HepG2 (cell line): ENCODE measurements at regions not wholly inside any gene's neighbourhood (a gene's known extent, or its start where the extent isn't known, plus 50 kb on each side); places are given as distances from the start of the nearest gene placed in this dataset.

ENCODE experiments used
- ATAC-seq: fragments of 200-7000 bp; cut with Tn5 transposase; 3 replicates; pipeline ENCODE4 v1.9.1; 2020; ENCODE audit warnings: mild to moderate bottlenecking, moderate library complexity
- BruUV-seq: library from RNA; stranded (reverse); fragments of 400-500 nt; replicated peaks from 2 replicates; lab custom pipeline; 2021; lab: Mats Ljungman, UMichigan
- CTCF ChIA-PET: fragments of 300-600 bp; formaldehyde crosslinking; extraction: SDS; loops from one replicate; lab custom pipeline; 2021; ENCODE audit warnings: low total read pairs, inconsistent platforms, low intra/inter-chr PET ratio; lab: Yijun Ruan, JAX
- POLR2A ChIA-PET: fragments of 350-600 bp; sonication (Branson Sonifier 250); formaldehyde crosslinking; loops from one replicate; lab custom pipeline; 2020; ENCODE audit warnings: antibody characterized with exemption, inconsistent platforms; lab: Yijun Ruan, JAX
- DNase-seq: peaks from one replicate; pipeline ENCODE4 v3.0.0-alpha.2; 2015; ENCODE audit warnings: low spot score
- FAIRE-seq: peaks from 3 replicates; lab custom pipeline; 2011; peaks lifted over from hg19 to GRCh38; lab: Jason Lieb, UNC
- H2AFZ ChIP-seq: one replicate; pipeline ENCODE4 v1.6.1; 2011; ENCODE audit warnings: low read length, inconsistent platforms
- H3K27ac ChIP-seq: fragments of 300-600 bp; 3 replicates; pipeline ENCODE4 v1.8.0; 2011; ENCODE audit warnings: mixed run types, mild to moderate bottlenecking, mixed read lengths, low read length, inconsistent platforms; ENCODE audit not compliant: insufficient read depth; ENCODE audit errors: extremely low read length
- H3K27me3 ChIP-seq, 2 experiments: fragments of 200-600 bp in 1 of 2; 2 replicates in 1 of 2; 3 replicates in 1 of 2; pipeline versions ENCODE4 v1.6.0 to v1.8.0; 2011; ENCODE audit warnings: low read length in 2 of 2, mild to moderate bottlenecking in 2 of 2, moderate library complexity in 2 of 2, inconsistent platforms in 1 of 2; ENCODE audit not compliant: insufficient read depth in 2 of 2, control insufficient read depth in 1 of 2
- H3K36me3 ChIP-seq, 2 experiments: fragments of 200-600 bp in 1 of 2; replicated peaks in 1 of 2; 2 replicates in 1 of 2; 3 replicates in 1 of 2; pipeline versions ENCODE4 v1.5.1 to v1.8.0; 2011; ENCODE audit warnings: low read length in 2 of 2, inconsistent platforms in 1 of 2; ENCODE audit not compliant: insufficient read depth in 2 of 2, control insufficient read depth in 1 of 2
- H3K4me1 ChIP-seq: 2 replicates; pipeline ENCODE4 v1.5.1; 2012; ENCODE audit warnings: low read length, inconsistent platforms; ENCODE audit not compliant: insufficient read depth
- H3K4me2 ChIP-seq: 2 replicates; pipeline ENCODE4 v1.6.0; 2011; ENCODE audit warnings: low read depth, low read length, inconsistent platforms
- H3K4me3 ChIP-seq, 3 experiments: fragments of 200-600 bp in 1 of 3; sonication (generic), shearing (Covaris generic) in 1 of 3; replicated peaks in 1 of 3; 2 replicates each; pipeline ENCODE4 v1.5.1; 2011 to 2016; ENCODE audit warnings: low read length in 3 of 3, inconsistent platforms in 2 of 3, low read depth in 2 of 3, mild to moderate bottlenecking in 2 of 3, control low read depth in 1 of 3, mixed read lengths in 1 of 3; ENCODE audit not compliant: insufficient read depth in 1 of 3
- H3K79me2 ChIP-seq: one replicate; pipeline ENCODE4 v1.6.1; 2011; ENCODE audit warnings: low read length, inconsistent platforms; ENCODE audit not compliant: insufficient read depth
- H3K9ac ChIP-seq: 2 replicates; pipeline ENCODE4 v1.6.0; 2011; ENCODE audit warnings: mild to moderate bottlenecking, low read depth, low read length, inconsistent platforms; ENCODE audit not compliant: insufficient read depth
- H3K9me3 ChIP-seq: 2 replicates; pipeline ENCODE4 v1.5.1; 2012; ENCODE audit warnings: mild to moderate bottlenecking, low read length
- H4K20me1 ChIP-seq: 2 replicates; pipeline ENCODE4 v1.6.0; 2011; ENCODE audit warnings: inconsistent platforms, mild to moderate bottlenecking, low read length, moderate library complexity; ENCODE audit not compliant: insufficient read depth
- CEBPG ChIP-seq: IDR thresholded peaks from 2 replicates; pipeline ENCODE4 v1.6.1; 2016
- ETV5 ChIP-seq: IDR thresholded peaks from 2 replicates; pipeline ENCODE4 v1.6.1; 2018; ENCODE audit warnings: missing biosample characterization, missing genetic modification reagents, inconsistent platforms, borderline replicate concordance
- GABPB1 ChIP-seq: IDR thresholded peaks from 2 replicates; pipeline ENCODE4 v1.6.1; 2016; ENCODE audit warnings: mild to moderate bottlenecking, missing genetic modification reagents, moderate library complexity, missing compliant biosample characterization
- GATA4 ChIP-seq: sonication (generic); IDR thresholded peaks from 2 replicates; pipeline ENCODE4 v1.6.1; 2016; ENCODE audit warnings: antibody characterized with exemption, low read depth, borderline replicate concordance
- KMT2B ChIP-seq: IDR thresholded peaks from 2 replicates; pipeline ENCODE4 v1.6.1; 2016; ENCODE audit warnings: missing genetic modification reagents, missing compliant biosample characterization
- MBNL3 ChIP-seq: fragments of 250-450 bp; sonication (Bioruptor Pico); conservative IDR thresholded peaks from 2 replicates; pipeline ENCODE4 v1.8.0; 2022; ENCODE audit warnings: mild to moderate bottlenecking, inconsistent platforms
- NONO ChIP-seq, 2 experiments: fragments of 450-650 bp in 1 of 2; sonication (generic) in 1 of 2; formaldehyde crosslinking in 1 of 2; IDR thresholded peaks in 1 of 2; conservative IDR thresholded peaks in 1 of 2; 2 replicates each; pipeline versions ENCODE4 v1.6.1 to v1.8.0; 2017 to 2022; ENCODE audit warnings: mild to moderate bottlenecking in 1 of 2, missing genetic modification reagents in 1 of 2, moderate library complexity in 1 of 2
- POLR2A ChIP-seq, 2 experiments: IDR thresholded peaks; 2 replicates each; pipeline ENCODE4 v1.6.1; 2011; ENCODE audit warnings: low read depth in 2 of 2, low read length in 2 of 2, mild to moderate bottlenecking in 1 of 2, moderate library complexity in 1 of 2; ENCODE audit not compliant: insufficient read depth in 1 of 2
- PRMT3 ChIP-seq: sonication (generic); formaldehyde crosslinking; IDR thresholded peaks from 2 replicates; pipeline ENCODE4 v1.8.1; 2022; ENCODE audit warnings: low read depth, mild to moderate bottlenecking, moderate library complexity, missing genetic modification reagents, borderline replicate concordance
- SNAPC2 ChIP-seq: sonication (generic); formaldehyde crosslinking; IDR thresholded peaks from 2 replicates; pipeline ENCODE4 v1.8.1; 2022; ENCODE audit warnings: mild to moderate bottlenecking, missing genetic modification reagents
- YEATS2 ChIP-seq: sonication (generic); formaldehyde crosslinking; IDR thresholded peaks from 2 replicates; pipeline ENCODE4 v1.4.0; 2020; ENCODE audit warnings: missing genetic modification reagents, borderline replicate concordance
- ZBTB20 ChIP-seq: sonication (generic); formaldehyde crosslinking; IDR thresholded peaks from 2 replicates; pipeline ENCODE4 v1.8.1; 2023; ENCODE audit warnings: missing genetic modification reagents, low read depth, mild to moderate bottlenecking, borderline replicate concordance
- ZIK1 ChIP-seq: sonication (generic); formaldehyde crosslinking; IDR thresholded peaks from 2 replicates; pipeline ENCODE4 v1.5.0; 2020; ENCODE audit warnings: mild to moderate bottlenecking, low read depth, missing genetic modification reagents, borderline replicate concordance
- ZKSCAN8 ChIP-seq: IDR thresholded peaks from 2 replicates; pipeline ENCODE4 v1.6.1; 2016; ENCODE audit warnings: borderline replicate concordance, missing genetic modification reagents, missing compliant biosample characterization
- ZNF234 ChIP-seq: sonication (generic); formaldehyde crosslinking; conservative IDR thresholded peaks from 2 replicates; pipeline ENCODE4 v1.5.1; 2020; ENCODE audit warnings: mild to moderate bottlenecking, missing genetic modification reagents
- ZNF337 ChIP-seq: sonication (generic); formaldehyde crosslinking; IDR thresholded peaks from 2 replicates; pipeline ENCODE4 v1.5.1; 2020; ENCODE audit warnings: missing genetic modification reagents, low read depth, mild to moderate bottlenecking, borderline replicate concordance
- ZNF567 ChIP-seq: sonication (generic); formaldehyde crosslinking; IDR thresholded peaks from 2 replicates; pipeline ENCODE4 v1.8.1; 2023; ENCODE audit warnings: mild to moderate bottlenecking, missing genetic modification reagents, borderline replicate concordance
- ZSCAN20 ChIP-seq: sonication (generic); formaldehyde crosslinking; IDR thresholded peaks from 2 replicates; pipeline ENCODE4 v1.4.0; 2020; ENCODE audit warnings: missing genetic modification reagents, mild to moderate bottlenecking, borderline replicate concordance
- WGBS: methylation state at CpG from one replicate; pipeline ENCODE4 v1.1.6; 2017; ENCODE audit warnings: low lambda C conversion rate; 5-methylcytosine and 5-hydroxymethylcytosine counted together
- in situ Hi-C: cut with HindIII; loops from 2 replicates; pipeline ENCODE4 v1.10.0; 2017; ENCODE audit warnings: low pct_unique_long_range_greater_than_20kb; ENCODE audit not compliant: extremely low pct_ligation_motif_present
- intact Hi-C: fragments of 100-400 bp; cut with micrococcal nuclease; formaldehyde crosslinking; loops from one replicate; pipeline ENCODE4 v1.10.0; 2022; ENCODE audit not compliant: unreplicated experiment
- TF ChIP-seq, protein P1 (sequence below): sonication (generic); formaldehyde crosslinking; IDR thresholded peaks from 2 replicates; pipeline ENCODE4 v1.5.0; 2020; ENCODE audit warnings: missing genetic modification reagents
- TF ChIP-seq, protein P2 (sequence below): sonication (generic); formaldehyde crosslinking; IDR thresholded peaks from 2 replicates; pipeline ENCODE4 v1.8.0; 2022; ENCODE audit warnings: missing genetic modification reagents, mild to moderate bottlenecking, borderline replicate concordance

- H2AFZ ChIP-seq, result no peak overlapping the region
- in situ Hi-C loops, result no loop called here
- no peak for FAIRE-seq
- no peaks in the 10 kb centered on the region for H3K9me3 ChIP-seq
- TF ChIP-seq ZNF234 (CRISPR knock-in tag) (no peak), PRMT3 (CRISPR knock-in tag) (no peak), ZNF567 (CRISPR knock-in tag) (no peak), SNAPC2 (CRISPR knock-in tag) (no peak)
- TF ChIP-seq, all 625 proteins: peak for 0
- no TSS peak for BruUV-seq
- ATAC-seq, result no peak
- Histone ChIP-seq H3K4me3 (no peak overlapping the region), H3K27ac (no peak overlapping the region), H4K20me1 (no peaks in the 10 kb centered on the region), H3K79me2 (no peaks in the 10 kb centered on the region), H3K9ac (no peak overlapping the region), H3K36me3 (no peaks in the 10 kb centered on the region), H3K27me3 (no peaks in the 10 kb centered on the region), H3K4me2 (no peak overlapping the region), H3K4me1 (no peaks in the 10 kb centered on the region)
- ChIA-PET POLR2A (no interaction called here), CTCF (no interaction called here)
- WGBS, result 2% methylated on average over 3 of the region's 3 CpGs
- intact Hi-C loops, result no loop called here
- DNase-seq, result no peak
Measured at GRCh38 chr12:20199780-20200179, 168.6 kb upstream of the PDE3A start.

DNA sequence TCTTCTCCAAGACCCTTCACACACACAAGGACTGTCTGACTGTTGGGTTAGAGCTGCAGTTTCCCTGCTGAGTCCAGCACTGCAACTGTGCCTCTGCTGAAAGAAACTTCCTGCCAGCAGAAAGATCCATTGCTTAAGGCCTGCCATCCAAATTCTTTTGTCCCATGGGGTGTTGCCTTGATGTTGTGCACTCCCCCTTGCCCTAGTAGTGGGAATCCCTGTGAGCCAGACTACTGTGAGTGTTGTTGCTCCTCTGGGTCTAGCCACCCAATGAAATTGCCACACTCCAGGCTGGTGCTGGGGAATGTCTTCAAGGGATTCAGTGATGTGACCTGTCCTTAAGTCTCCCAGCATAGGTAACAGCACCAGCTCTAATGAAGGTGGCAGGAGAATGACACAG is 166.6 kb upstream of the PDE3A start:
- POLR2A ChIA-PET, result no interaction called here
- in situ Hi-C loops, result no loop called here
- no TSS peak for BruUV-seq
- ATAC-seq (no peak), DNase-seq (no peak), FAIRE-seq (no peak)
- Histone ChIP-seq H2AFZ (no peak overlapping the region), H3K79me2 (no peaks in the 10 kb centered on the region), H3K9ac (no peak overlapping the region), H3K27ac (no peak overlapping the region), H3K4me2 (no peak overlapping the region), H3K4me1 (no peaks in the 10 kb centered on the region), H4K20me1 (no peaks in the 10 kb centered on the region), H3K36me3 (no peaks in the 10 kb centered on the region), H3K27me3 (no peaks in the 10 kb centered on the region), H3K4me3 (no peak overlapping the region), H3K9me3 (no peaks in the 10 kb centered on the region)
- intact Hi-C loops, result no loop called here
- TF ChIP-seq YEATS2 (no peak), NONO (IDR thresholded peaks at IDR 0.05) (no peak), NONO (CRISPR knock-in tag; conservative IDR thresholded peaks at IDR 0.05) (no peak), ZSCAN20 (CRISPR knock-in tag) (no peak), CEBPG (no peak), ZIK1 (CRISPR knock-in tag) (no peak), POLR2A (IDR thresholded peaks at IDR 0.05; ENCODE audit: insufficient read depth in 1 of 2, low read depth in 2 of 2, low read length in 2 of 2) (no peak), ZKSCAN8 (CRISPR knock-in tag) (no peak), GABPB1 (no peak), ZNF337 (CRISPR knock-in tag) (no peak), ETV5 (CRISPR knock-in tag) (no peak), GATA4 (no peak), KMT2B (CRISPR knock-in tag) (no peak), ZBTB20 (CRISPR knock-in tag) (no peak), MBNL3 (CRISPR knock-in tag) (no peak)
- TF ChIP-seq, protein P1, sequence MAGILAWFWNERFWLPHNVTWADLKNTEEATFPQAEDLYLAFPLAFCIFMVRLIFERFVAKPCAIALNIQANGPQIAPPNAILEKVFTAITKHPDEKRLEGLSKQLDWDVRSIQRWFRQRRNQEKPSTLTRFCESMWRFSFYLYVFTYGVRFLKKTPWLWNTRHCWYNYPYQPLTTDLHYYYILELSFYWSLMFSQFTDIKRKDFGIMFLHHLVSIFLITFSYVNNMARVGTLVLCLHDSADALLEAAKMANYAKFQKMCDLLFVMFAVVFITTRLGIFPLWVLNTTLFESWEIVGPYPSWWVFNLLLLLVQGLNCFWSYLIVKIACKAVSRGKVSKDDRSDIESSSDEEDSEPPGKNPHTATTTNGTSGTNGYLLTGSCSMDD (CRISPR knock-in tag), result no peak
- TF ChIP-seq, protein P2, sequence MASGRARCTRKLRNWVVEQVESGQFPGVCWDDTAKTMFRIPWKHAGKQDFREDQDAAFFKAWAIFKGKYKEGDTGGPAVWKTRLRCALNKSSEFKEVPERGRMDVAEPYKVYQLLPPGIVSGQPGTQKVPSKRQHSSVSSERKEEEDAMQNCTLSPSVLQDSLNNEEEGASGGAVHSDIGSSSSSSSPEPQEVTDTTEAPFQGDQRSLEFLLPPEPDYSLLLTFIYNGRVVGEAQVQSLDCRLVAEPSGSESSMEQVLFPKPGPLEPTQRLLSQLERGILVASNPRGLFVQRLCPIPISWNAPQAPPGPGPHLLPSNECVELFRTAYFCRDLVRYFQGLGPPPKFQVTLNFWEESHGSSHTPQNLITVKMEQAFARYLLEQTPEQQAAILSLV (CRISPR knock-in tag), result no peak
- CTCF ChIA-PET, result no interaction called here
